GM13977 (cell line): ENCODE measurements at regions not wholly inside any gene's neighbourhood (a gene's known extent, or its start where the extent isn't known, plus 50 kb on each side); places are given as distances from the start of the nearest gene placed in this dataset.

Experiments used
- DNase-seq: peaks from one replicate; pipeline ENCODE4 v3.0.0; 2012; ENCODE audit warnings: low spot score
- in situ Hi-C: fragments of 300-500 bp; cut with MboI; formaldehyde crosslinking; loops from one replicate; pipeline ENCODE4 v1.12.0; 2022; ENCODE audit warnings: low sequenced_read_pairs, low pct_unique_long_range_greater_than_20kb, mixed read lengths, inconsistent platforms; ENCODE audit not compliant: unreplicated experiment
- TF ChIP-seq, protein P1 (sequence below): IDR thresholded peaks from 2 replicates; pipeline ENCODE4 v1.5.1; 2012; ENCODE audit warnings: mild to moderate bottlenecking, control low read depth; ENCODE audit not compliant: insufficient read depth; ENCODE audit errors: extremely low read depth, missing control alignments

- DNase-seq, result no peak
- in situ Hi-C loops, result no loop called here
Observed at GRCh38 chr15:35854316-35854715, 308.4 kb upstream of the DPH6 start.

GRCh38 chr15:35857567-35858226 lies 311.7 kb upstream of the DPH6 start:
- TF ChIP-seq, protein P1, sequence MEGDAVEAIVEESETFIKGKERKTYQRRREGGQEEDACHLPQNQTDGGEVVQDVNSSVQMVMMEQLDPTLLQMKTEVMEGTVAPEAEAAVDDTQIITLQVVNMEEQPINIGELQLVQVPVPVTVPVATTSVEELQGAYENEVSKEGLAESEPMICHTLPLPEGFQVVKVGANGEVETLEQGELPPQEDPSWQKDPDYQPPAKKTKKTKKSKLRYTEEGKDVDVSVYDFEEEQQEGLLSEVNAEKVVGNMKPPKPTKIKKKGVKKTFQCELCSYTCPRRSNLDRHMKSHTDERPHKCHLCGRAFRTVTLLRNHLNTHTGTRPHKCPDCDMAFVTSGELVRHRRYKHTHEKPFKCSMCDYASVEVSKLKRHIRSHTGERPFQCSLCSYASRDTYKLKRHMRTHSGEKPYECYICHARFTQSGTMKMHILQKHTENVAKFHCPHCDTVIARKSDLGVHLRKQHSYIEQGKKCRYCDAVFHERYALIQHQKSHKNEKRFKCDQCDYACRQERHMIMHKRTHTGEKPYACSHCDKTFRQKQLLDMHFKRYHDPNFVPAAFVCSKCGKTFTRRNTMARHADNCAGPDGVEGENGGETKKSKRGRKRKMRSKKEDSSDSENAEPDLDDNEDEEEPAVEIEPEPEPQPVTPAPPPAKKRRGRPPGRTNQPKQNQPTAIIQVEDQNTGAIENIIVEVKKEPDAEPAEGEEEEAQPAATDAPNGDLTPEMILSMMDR, result no peak
- in situ Hi-C loops, result no loop called here
- DNase-seq, result no peak

More at GRCh38 chr15:35854316-35854715, 308.4 kb upstream of the DPH6 start:
- TF ChIP-seq, protein P1, result no peak

- in situ Hi-C loops, result no loop called here
- TF ChIP-seq, protein P1, result no peak
Observed at GRCh38 chr15:35858707-35859106, 312.7 kb upstream of the DPH6 start.

GRCh38 chr15:35863655-35864054 lies 317.7 kb upstream of the DPH6 start:
- TF ChIP-seq, protein P1, result no peak
- no peak for DNase-seq
- in situ Hi-C loops, result no loop called here

More at GRCh38 chr15:35858707-35859106, 312.7 kb upstream of the DPH6 start:
- DNase-seq, result no peak

DNA sequence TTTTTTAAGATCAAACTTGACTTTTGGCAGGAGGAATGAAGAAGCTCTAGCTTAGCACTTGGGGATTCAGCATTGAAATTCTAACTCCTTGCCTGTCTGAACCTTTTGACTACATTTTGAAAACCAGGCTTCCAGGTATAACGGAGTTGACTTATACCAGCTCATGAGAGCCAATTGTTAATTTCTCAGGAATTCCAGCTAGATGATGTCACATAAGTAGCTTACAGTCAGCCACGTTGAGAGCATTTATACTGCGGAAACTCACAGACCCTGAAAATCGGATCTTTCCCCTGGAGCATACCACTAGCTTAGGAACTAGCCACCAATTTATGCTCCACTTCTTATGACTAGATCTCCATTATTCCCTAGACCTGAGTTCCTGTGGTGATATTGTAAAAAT lies 321.4 kb upstream of the DPH6 start:
- in situ Hi-C loops, result no loop called here
- TF ChIP-seq, protein P1, result no peak
- DNase-seq, result no peak

DNA sequence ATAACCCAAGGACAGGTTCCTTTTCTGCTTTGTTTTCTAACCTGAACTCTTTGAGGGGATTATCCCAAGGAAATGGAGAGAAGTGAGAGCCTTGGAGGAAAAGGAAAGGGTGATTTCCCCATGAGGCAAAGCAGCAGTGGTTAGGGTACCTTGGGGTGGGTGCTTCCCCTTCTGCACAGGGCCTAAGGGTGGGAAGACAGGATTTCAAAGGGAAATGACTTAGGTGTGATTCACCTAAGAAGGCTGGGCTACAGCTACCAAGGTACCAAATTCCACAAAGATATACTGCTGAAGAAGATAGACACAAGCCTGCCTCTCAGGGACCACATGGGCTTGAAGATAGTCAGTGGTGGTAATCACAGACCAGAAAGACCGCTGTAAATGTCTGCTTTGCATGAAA lies 325.3 kb upstream of the DPH6 start:
- in situ Hi-C loops, result no loop called here

More for the DNA sequence above, 325.3 kb upstream of the DPH6 start:
- TF ChIP-seq, protein P1, result no peak
- DNase-seq, result no peak
